CD4-positive, alpha-beta T cell treated with Interleukin-4 for 1 hour (primary cell): ENCODE measurements at regions not wholly inside any gene's neighbourhood (a gene's known extent, or its start where the extent isn't known, plus 50 kb on each side); places are given as distances from the start of the nearest gene placed in this dataset.
A peak's percentile ranks its signal among the peaks of the same experiment; 100 is the strongest.
"Not testable (repeated sequence)": the region's sequence is repeated elsewhere in the genome, so short reads cannot be mapped to it uniquely, and the experiment has no call there.

ENCODE experiments used
- DNase-seq, 2 donors: peaks; one replicate each; pipeline ENCODE4 v3.0.0-alpha.2; 2020 to 2022

- not testable (repeated sequence) for DNase-seq
Observed at GRCh38 chr16:29310243-29310642, 96.3 kb downstream of the NPIPB11 start.

- DNase-seq: not testable (repeated sequence)
Observed at GRCh38 chr16:29309601-29310000, 96.9 kb downstream of the NPIPB11 start.

GRCh38 chr16:29308644-29309546 is 97.6 kb downstream of the NPIPB11 start:
- no peak for DNase-seq

- DNase-seq: no peak
Observed at GRCh38 chr16:29307598-29308507, 98.7 kb downstream of the NPIPB11 start.

- DNase-seq: no peak
Observed at GRCh38 chr16:29306943-29307597, 99.4 kb downstream of the NPIPB11 start.

- DNase-seq: no peak
Observed at GRCh38 chr16:29306201-29306600, 100.3 kb downstream of the NPIPB11 start.

GRCh38 chr16:29305018-29305417 is 101.5 kb downstream of the NPIPB11 start:
- not testable (repeated sequence) for DNase-seq

GRCh38 chr16:29304251-29304650 is 102.3 kb downstream of the NPIPB11 start:
- DNase-seq: no peak

- no peak for DNase-seq
Observed at GRCh38 chr16:29303520-29303919, 103.0 kb downstream of the NPIPB11 start.

GRCh38 chr16:29302976-29303375 is 103.5 kb downstream of the NPIPB11 start:
- DNase-seq: no peak

GRCh38 chr16:29302433-29302832 is 104.1 kb downstream of the NPIPB11 start:
- DNase-seq: not testable (repeated sequence)

GRCh38 chr16:29301662-29302285 is 104.7 kb downstream of the NPIPB11 start:
- DNase-seq: not testable (repeated sequence)

GRCh38 chr16:29300541-29301535 is 105.7 kb downstream of the NPIPB11 start:
- not testable (repeated sequence) for DNase-seq

- DNase-seq: peak; percentile 5 to 52
Observed at GRCh38 chr16:29300030-29300491, 106.5 kb downstream of the NPIPB11 start.

- not testable (repeated sequence) for DNase-seq
Observed at GRCh38 chr16:29298997-29299396, 107.5 kb downstream of the NPIPB11 start.

- DNase-seq: not testable (repeated sequence)
Observed at GRCh38 chr16:29298307-29298706, 108.2 kb downstream of the NPIPB11 start.

- DNase-seq: not testable (repeated sequence)
Observed at GRCh38 chr16:29297809-29298177, 108.7 kb downstream of the NPIPB11 start.

GRCh38 chr16:29297144-29297808 is 109.2 kb downstream of the NPIPB11 start:
- DNase-seq: not testable (repeated sequence)

- not testable (repeated sequence) for DNase-seq
Observed at GRCh38 chr16:29296176-29296575, 110.3 kb downstream of the NPIPB11 start.
